Kidney epithelial cell (primary cell): ENCODE measurements at regions not wholly inside any gene's neighbourhood (a gene's known extent, or its start where the extent isn't known, plus 50 kb on each side); places are given as distances from the start of the nearest gene placed in this dataset.

Experiments
- DNase-seq: peaks from one replicate; pipeline ENCODE4 v3.0.0-alpha.2; 2010; ENCODE audit warnings: low read depth
- H3K27me3 ChIP-seq: 2 replicates; pipeline ENCODE4 v1.6.0; 2011; ENCODE audit warnings: low read length; ENCODE audit not compliant: control insufficient read depth, insufficient read depth
- H3K36me3 ChIP-seq: 2 replicates; pipeline ENCODE4 v1.5.1; 2011; ENCODE audit warnings: low read length; ENCODE audit not compliant: control insufficient read depth, insufficient read depth
- H3K4me3 ChIP-seq: 2 replicates; pipeline ENCODE4 v1.5.1; 2011; ENCODE audit warnings: low read depth, mild to moderate bottlenecking, control low read depth, low read length
- CTCF ChIP-seq: IDR thresholded peaks from 2 replicates; pipeline ENCODE4 v1.5.1; 2011; ENCODE audit warnings: mild to moderate bottlenecking, moderate library complexity, low read length, control low read depth, inconsistent platforms; ENCODE audit not compliant: insufficient read depth, poor library complexity, severe bottlenecking

- no peaks in the 10 kb centered on the region for H3K36me3 ChIP-seq
- TF ChIP-seq CTCF = no peak
- H3K27me3 ChIP-seq = no peaks in the 10 kb centered on the region
- no peak overlapping the region for H3K4me3 ChIP-seq
- DNase-seq = no peak
Observed at GRCh38 chr13:91126806-91127205, 220.7 kb upstream of the MIR17HG start.

- no peak for TF ChIP-seq CTCF
Observed at GRCh38 chr13:91127995-91128394, 219.5 kb upstream of the MIR17HG start.

GRCh38 chr13:91132381-91132780 lies 215.1 kb upstream of the MIR17HG start:
- no peak overlapping the region for H3K4me3 ChIP-seq
- TF ChIP-seq CTCF = no peak
- H3K27me3 ChIP-seq = no peaks in the 10 kb centered on the region
- no peak for DNase-seq
- H3K36me3 ChIP-seq = no peaks in the 10 kb centered on the region

More at GRCh38 chr13:91127995-91128394, 219.5 kb upstream of the MIR17HG start:
- DNase-seq = no peak
- Histone ChIP-seq H3K27me3 (no peaks in the 10 kb centered on the region), H3K36me3 (no peaks in the 10 kb centered on the region), H3K4me3 (no peak overlapping the region)

- no peaks in the 10 kb centered on the region for H3K36me3 ChIP-seq
- DNase-seq = no peak
- no peak overlapping the region for H3K4me3 ChIP-seq
- no peaks in the 10 kb centered on the region for H3K27me3 ChIP-seq
- TF ChIP-seq CTCF = no peak
Observed at GRCh38 chr13:91132786-91133185, 214.7 kb upstream of the MIR17HG start.

- DNase-seq = no peak
- peak; percentile 75 for TF ChIP-seq CTCF
- H3K27me3 ChIP-seq = no peaks in the 10 kb centered on the region
- H3K4me3 ChIP-seq = no peak overlapping the region
- H3K36me3 ChIP-seq = no peaks in the 10 kb centered on the region
Observed at GRCh38 chr13:91133941-91134802, 213.3 kb upstream of the MIR17HG start.

GRCh38 chr13:91134803-91135184 lies 212.7 kb upstream of the MIR17HG start:
- no peak for DNase-seq
- Histone ChIP-seq H3K36me3 (no peaks in the 10 kb centered on the region), H3K27me3 (no peaks in the 10 kb centered on the region), H3K4me3 (no peak overlapping the region)
- no peak for TF ChIP-seq CTCF
